GM21576 (cell line): ENCODE measurements at regions not wholly inside any gene's neighbourhood (a gene's known extent, or its start where the extent isn't known, plus 50 kb on each side); places are given as distances from the start of the nearest gene placed in this dataset.

Experiments
- ATAC-seq: cut with Tn5 transposase; IDR thresholded peaks from one replicate; pipeline ENCODE4 v1.9.1; 2021; ENCODE audit warnings: mild to moderate bottlenecking, moderate library complexity; ENCODE audit not compliant: unreplicated experiment

DNA sequence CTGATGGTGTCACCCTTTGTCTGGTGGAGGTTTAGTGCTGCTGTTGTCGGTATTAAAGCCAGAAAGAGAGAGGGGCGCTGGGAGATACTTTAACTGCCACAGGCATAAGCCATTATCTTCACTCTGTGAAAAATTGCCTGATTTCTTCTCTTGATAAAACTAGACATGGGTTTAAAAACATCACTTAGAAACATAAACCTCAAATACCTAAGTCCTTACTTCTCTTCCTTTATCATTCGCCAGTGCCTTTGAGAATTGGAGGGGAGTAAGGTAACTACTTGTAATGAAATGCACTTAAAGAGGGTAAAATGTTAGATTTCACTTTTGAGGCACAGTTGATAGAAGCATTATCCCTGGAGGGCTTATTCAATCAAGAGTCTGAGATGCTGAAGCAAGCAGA, 434.5 kb downstream of the OLFM4 start:
- no peak for ATAC-seq

DNA sequence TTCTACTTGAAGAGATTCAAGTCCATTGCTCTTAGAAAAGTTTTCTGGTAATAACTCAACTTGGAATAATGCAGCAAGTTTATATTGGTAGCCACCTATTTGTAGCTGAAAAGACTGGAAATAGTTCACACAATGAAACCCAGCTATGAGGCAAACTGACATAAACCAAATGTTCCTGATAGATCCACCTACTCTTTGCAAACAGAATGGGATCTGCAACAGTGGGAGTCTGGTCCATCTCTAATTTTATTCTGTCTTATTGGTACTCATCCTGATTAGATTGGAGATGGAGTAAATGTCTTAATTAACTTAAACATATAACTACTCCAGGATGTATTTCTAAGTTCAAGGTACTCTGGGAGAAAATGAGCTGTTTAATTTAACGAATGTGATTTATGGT, 438.0 kb downstream of the OLFM4 start:
- no peak for ATAC-seq

DNA sequence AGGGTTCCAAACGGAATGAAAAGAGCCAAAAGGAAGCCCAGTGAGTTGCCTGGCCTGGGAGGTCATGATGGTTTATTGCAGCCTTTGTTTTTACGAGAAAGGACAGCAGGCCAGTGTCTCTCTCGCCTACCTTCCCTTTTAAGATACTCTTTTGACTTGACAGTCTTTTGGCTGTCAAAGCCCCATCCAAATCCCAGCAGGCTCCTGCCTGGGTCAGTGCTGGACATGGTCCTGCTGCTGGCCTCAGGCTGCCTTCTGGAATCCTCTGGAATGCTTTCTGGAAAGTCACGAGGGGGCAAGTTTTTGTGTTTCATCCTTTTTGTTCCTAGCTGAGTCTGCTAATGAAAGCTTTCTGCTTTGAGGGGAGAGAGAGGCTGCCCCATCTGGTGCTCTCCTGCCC, 444.8 kb downstream of the OLFM4 start:
- no peak for ATAC-seq

DNA sequence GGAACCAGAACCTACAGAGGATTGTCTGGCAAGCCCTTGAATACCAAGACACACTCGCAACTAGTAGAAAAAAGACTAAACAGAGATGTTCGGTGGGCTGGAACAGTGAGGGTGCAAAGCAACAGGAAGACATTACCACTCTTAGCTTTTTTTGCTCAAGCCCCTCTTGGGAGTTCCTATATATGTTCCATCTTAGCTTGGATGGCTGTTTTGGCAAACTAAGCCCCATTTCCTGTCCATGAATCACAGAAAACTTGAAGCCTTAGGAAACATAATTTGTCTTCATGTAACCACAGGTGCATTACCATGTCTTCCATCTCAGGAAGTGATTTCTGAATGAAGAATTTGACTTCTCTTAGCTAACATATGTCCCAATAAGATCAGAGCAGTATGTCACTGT, 446.3 kb downstream of the OLFM4 start:
- ATAC-seq: no peak

DNA sequence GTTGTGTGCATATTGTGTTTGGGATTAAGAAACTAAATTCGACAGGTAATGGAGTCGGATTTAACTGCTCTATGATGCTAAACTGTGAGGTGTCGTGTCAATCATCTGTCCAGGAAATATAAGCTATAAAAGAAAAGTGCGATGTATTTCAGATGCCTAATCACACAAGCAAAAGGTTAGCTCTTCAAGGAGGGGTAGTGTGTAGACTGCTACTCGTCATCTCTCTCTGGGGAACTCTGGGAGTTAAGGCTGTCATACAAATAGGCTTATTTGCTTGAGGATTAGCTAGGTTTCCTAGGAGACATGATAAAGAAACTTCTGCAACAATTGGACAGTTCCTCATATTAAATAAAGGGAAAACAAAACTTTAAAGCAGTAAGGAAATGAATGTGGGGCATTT, 462.1 kb downstream of the OLFM4 start:
- no peak for ATAC-seq

DNA sequence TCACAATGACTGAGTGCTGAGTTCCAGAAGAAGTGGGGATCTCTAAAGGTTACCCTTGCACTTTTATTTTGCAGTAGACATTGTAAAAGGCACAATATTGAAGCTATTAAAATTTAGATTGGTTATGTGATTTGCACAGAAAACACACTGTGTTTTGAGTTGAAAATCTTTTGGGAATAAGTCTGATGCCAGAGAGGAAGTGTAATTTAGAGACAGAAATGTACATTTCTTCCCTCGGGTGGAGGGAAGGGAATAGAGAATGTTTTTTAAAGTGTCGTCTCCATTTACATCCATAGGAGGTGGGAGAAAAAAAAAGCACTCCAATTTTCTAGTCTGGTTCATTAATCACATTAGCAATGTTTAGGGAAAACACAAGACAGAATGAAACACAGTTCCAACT, 465.8 kb downstream of the OLFM4 start:
- ATAC-seq: no peak

DNA sequence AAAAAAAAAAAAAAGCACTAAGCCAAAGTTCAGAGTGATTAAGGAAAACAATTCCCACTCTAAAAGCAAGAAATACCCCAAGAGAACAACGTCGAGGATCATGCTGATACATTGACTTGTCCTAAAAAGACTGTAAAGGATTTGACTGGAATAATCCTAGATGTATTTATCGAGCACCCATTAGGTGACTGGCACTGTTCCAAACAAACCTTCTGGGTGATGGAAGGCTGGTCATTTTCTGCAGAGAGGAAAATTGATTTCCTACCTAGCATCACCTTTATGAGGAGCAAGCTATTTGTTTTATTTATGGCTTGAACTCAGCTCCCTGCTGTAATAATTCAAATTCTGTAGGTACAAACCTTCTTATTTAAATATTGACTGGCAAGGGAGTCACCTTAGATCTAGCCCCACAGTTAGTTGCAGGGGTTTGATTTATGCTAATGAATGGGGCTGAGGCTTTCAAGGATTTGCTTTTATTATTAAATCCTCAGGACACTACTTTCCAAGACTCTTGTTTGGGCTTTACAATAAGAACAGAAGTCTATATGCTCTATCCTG, 471.0 kb downstream of the OLFM4 start:
- no peak for ATAC-seq

DNA sequence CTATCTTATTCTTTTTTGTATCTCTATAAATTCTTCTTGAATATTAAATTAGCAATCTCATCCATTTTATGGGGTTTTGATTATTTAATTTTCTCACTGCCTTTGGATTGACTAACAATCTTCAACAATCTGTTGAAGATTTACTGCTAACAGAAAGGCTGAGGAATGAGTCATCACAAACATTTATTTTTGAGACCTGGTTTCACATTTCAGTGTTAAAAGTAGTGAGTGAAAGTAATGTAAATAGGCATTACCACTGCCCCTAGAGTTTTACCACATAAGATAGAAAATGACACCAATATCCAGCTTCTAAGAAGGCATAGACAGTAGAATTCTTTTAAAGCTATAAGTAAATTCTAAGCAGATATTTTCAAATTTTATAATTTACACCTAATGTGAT, 472.8 kb downstream of the OLFM4 start:
- peak; percentile 66 for ATAC-seq

DNA sequence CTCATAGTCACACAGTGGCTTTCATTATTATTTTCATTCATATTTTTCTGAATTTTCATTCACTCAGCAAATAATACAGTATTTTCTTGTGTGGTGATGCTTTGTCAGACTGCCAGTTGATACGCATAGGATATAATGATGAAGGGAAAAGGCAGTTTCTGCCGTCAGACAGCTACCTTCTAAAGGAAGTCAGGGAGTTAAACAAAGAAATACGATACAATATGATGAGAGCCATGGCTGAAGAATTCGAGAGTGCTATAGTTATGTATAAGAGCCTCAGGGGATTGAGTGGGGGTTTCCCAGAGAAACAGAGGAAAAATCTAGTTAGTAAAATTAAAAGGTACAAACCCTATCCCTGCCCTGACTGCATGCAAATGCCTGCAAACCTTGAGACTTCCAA, 479.1 kb downstream of the OLFM4 start:
- no peak for ATAC-seq

DNA sequence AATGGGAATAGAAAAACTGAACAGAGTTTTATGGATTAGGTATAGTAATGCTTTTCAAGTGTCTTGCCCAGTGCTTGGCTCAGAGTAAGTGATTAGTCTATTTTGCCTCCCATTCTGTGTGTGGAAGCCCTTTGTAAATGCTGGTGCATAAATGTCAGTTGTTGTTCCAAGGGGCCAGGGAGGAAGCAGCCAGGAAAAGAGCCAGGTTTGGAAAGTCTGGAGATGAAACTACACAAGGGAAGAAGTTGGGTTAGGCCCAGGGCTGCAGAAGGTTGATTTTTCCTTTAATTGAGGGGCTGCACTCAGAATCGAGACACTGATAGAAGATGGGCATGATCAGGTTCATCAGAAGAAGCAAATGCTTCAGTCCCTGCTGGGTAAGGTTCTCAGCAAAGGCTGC, 484.0 kb downstream of the OLFM4 start:
- no peak for ATAC-seq

DNA sequence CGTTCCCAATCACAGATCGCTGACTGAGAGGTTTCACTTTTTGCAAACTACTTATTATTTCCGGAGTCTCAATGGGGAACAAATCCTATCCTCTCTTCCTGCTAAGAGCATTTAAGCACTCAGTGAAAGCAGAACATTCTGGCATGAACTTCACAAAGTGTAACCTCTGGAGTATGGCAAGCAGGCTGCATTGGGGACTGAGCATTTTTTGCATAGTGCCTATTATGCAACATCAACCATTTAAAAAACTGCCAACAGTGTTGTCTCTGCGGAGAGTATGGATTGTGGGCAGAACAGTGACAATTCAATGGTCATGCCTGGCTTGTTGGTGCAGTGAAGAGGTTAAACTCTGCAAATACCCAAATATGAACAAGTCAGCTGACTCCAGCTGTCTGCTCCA, 484.6 kb downstream of the OLFM4 start:
- ATAC-seq: no peak

DNA sequence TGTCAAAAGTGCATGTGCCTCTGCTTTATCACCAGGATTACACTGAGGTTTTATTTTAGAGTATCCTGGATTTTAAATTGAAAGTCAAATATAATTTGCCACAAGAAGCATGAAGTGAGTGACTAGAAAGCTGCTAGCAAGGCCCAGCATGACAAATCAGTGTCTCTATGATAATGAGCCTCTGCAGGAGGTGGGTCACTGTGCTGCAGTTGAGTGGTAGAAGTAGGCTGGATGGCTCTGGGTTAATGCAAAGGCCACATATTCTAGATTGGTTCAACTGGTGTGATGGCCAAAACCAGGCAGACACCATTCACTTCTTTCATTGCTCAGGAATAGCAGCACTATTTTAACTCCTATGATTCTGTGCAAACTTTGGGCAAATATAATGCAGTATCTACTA, 491.5 kb downstream of the OLFM4 start:
- ATAC-seq: no peak

DNA sequence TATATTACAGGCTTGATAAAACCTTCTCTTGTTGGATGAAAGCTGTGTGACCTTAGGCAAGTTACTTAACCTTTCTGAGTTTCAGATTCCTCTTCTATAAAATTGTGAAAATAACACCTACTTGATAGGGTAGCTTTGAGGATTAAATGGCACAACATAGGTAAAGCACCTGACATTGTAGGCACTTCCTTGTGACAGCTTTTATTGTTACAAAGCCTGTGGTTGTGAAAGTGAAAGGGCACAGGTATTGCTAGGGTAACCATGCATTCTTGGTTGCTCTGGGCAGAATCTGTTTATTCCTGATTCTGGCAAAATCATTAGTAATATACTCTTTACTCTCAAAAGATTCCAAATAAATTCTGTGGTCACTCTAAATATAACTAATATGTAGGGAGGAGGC, 493.4 kb downstream of the OLFM4 start:
- no peak for ATAC-seq

DNA sequence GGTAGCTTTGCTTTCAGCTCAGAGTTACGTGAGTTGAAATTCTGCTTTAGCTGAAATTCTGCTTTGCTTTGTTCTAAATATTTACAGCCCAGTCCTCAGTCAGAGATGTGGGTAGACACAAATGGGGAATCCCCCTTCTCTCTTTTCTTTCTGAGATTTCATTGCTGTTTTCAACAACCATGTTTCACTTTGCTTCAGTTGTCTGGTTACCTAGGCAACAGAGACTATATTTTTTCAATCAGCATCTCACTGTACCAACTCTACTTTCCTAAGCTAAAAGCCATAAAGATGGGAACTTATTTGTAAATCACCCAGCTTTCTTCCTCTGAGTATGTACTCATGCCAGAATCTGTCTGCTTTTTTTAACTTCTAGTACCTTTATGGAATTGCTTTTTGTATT, 509.0 kb downstream of the OLFM4 start:
- ATAC-seq: no peak

DNA sequence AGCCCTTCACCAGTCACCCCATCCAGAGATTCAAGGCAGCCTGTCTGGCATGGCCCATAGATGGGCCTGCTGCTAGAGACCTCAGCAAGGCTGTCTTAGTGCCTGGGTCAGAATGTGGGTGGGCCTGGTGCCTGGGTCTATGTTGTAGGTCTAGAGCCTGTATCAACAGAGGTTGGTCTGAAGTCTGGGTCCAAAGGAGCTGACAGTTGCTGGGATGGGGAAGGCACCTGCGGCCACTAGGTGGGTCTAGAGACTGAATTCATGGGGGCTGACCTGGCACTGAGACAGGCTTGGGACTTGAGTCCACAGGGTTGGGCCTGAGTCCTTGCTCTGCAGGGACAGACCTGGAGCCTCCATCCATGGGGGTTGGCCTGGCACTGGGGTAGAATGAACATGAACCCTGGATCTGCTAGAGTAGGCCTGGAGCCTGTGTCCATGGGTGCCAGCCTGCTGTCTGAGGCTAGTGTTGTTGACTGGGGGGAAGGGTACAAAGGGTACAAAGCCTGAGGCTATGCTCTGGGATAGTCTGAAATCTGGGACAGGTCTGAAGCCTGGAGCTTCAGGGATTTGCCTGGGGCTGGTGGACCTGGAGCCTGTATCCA, 516.8 kb downstream of the OLFM4 start:
- ATAC-seq: no peak

DNA sequence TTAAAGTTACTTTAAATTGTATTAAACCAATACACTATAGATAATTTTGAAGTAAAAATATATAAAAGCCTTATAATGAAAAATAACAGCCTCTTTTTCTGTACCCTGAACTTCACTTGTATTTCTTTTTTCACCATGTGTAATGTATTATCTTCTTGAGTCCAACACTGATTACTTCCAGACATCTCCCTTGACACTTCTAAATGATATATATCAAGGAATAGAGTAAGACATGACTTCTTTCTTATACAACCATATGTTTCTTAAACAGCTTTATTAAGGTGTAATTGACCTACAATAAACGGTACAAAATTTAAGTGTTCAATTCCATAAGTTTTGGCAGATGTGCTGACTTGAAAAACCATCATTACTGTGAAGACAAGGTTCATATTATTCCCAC, 531.9 kb downstream of the OLFM4 start:
- ATAC-seq: no peak

DNA sequence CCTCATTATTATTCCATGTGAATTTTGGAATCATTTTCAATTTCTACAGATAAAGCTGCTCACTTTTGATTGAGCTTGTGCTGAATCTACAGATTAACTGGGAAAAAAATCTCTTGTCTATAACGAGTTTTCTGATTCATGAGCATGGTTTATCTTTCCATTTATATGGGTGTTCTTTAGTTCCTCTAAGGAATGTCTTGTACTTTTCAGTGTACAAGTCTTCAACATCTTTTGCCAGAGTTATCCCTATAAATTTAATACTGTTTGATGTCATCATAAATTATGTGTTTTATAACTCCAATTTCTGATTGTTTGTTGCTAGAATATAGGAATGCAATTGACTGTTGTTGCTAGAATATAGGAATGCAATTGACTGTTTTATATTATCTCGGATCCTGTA, 533.8 kb downstream of the OLFM4 start:
- no peak for ATAC-seq

DNA sequence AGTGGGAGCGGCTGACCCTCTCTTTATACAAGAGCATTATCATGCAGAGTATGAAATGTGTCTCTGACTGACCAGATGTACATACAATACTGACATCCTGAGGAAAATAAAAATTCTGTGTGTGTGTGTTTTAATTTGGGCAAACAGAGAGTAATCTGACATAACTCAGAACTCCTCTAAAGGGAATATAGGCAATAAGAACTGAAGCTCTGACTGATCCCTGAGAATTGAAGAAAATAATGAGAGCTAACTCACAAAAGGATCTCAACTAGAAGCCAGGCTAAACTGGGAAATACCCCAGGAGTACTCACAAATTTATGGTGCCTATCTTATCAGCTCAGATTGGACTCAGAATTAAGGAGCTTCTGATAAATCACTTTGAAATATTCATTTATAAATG, 539.9 kb downstream of the OLFM4 start:
- no peak for ATAC-seq

DNA sequence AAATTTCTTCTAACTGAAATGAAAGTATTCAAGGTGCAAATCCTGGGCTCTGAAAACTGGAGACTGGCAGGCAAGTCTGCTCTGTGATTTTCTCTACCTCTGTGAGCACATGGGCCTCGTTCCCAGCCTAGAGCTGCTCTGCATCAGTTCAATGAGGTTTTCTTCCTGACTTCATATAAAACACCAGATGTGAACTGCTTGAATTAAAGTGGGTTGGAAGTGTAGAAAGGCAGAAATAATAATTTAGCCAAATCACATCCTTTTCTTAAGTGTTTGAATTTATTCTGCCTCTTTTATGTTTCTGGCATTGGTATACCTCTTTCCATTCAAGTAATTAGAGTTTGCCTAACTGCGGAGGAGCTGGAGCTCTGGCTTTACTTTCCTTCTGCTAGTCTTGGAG, 540.8 kb downstream of the OLFM4 start:
- no peak for ATAC-seq

DNA sequence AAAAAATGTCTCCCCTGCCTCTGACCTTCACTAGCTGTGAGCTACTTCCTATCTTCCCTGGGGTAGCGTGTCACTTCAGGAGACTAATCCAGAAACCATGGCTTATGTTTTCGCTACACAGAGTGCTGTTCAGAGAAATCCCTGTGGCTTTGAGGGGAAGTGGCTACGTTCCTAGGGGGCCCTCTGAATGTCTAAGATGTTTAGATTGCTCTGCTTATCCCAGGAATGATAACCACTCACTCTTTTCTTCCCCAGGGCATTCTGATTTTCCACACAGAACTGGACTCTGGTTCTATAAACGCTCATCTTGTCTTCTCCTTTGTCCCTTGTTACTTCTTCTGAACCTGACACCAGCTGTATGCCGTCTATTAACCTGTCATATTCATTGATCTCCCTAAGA, 572.5 kb downstream of the OLFM4 start:
- no peak for ATAC-seq

DNA sequence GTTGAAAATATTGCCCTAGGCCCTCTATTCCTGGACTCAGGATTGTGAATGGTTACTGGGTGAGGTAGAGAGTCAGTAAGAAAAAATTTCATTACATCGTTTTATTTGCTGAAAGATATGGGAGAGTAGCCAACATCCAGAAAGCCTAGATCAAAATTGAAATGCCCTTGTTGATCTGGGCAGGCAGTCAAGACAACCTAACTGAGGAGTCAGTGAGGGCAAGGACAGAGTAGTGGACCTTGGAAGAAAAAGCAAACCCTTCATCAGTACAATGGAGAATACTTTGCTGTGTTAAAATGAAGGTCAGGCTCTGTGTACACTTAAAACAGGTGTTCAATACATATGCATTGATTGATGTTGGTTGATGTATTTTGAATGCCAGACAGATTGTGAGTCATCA, 576.7 kb downstream of the OLFM4 start:
- no peak for ATAC-seq

DNA sequence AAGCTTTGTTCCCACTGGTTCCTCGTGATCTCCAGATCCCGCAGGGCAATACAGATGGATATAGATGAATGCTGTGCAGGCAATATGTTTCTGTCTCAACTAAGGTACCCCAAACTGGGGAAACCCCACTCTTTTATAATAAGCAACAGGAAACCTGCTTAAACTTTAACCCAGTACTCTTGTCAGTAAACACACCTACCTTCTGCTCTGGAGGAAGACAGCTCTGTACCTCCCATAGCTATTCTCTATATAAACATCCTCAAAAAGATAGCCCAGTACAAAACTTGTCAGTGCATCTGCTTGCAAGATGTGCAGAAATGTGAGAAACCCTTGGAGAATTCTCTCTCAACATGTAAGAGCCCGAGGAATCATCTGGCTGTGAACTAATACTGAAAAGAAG, 583.6 kb downstream of the OLFM4 start:
- no peak for ATAC-seq

DNA sequence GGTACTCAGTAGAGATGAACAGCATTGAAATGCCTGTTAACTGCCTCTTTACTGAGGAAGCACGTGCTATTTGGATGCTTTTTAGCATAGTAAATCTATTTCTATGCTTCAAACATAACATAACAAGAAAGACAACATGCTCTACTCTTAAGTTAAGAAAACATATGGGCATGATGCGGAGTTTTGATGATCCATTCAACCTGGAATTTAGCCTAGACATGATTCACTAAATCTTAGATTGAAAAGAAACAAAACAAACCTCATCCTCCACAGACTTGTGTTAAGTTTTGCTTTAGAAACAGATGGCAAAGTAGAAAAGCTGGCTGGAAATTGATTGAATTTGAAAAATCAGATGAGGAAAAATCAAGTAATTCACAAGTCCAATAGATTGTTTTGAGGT, 593.8 kb downstream of the OLFM4 start:
- no peak for ATAC-seq
